HG03571 (cell line): ENCODE measurements at regions not wholly inside any gene's neighbourhood (a gene's known extent, or its start where the extent isn't known, plus 50 kb on each side); places are given as distances from the start of the nearest gene placed in this dataset.
"Not testable (repeated sequence)": the region's sequence is repeated elsewhere in the genome, so short reads cannot be mapped to it uniquely, and the experiment has no call there.

Experiments used
- ATAC-seq: cut with Tn5 transposase; IDR thresholded peaks from one replicate; pipeline ENCODE4 v1.9.1; 2021; ENCODE audit not compliant: unreplicated experiment

GRCh38 chr3:39558775-39559306, 91.4 kb downstream of the MOBP start:
- ATAC-seq: no peak

GRCh38 chr3:39559543-39559942, 92.1 kb downstream of the MOBP start:
- no peak for ATAC-seq

GRCh38 chr3:39568508-39568907, 101.0 kb downstream of the MOBP start:
- no peak for ATAC-seq

GRCh38 chr3:39569095-39569494, 101.6 kb downstream of the MOBP start:
- ATAC-seq: no peak

- no peak for ATAC-seq
Observed at GRCh38 chr3:39573392-39573791, 105.9 kb downstream of the MOBP start.

- ATAC-seq: no peak
Observed at GRCh38 chr3:39577541-39577940, 110.1 kb downstream of the MOBP start.

- not testable (repeated sequence) for ATAC-seq
Observed at GRCh38 chr3:39586215-39586614, 118.7 kb downstream of the MOBP start.

- no peak for ATAC-seq
Observed at GRCh38 chr3:39587113-39587512, 119.6 kb downstream of the MOBP start.

- ATAC-seq: no peak
Observed at GRCh38 chr3:39590806-39591205, 123.3 kb downstream of the MOBP start.

- ATAC-seq: no peak
Observed at GRCh38 chr3:39592311-39593050, 125.0 kb downstream of the MOBP start.

- ATAC-seq: no peak
Observed at GRCh38 chr3:39593341-39593740, 125.9 kb downstream of the MOBP start.

GRCh38 chr3:39601241-39601640, 133.8 kb downstream of the MOBP start:
- ATAC-seq: no peak

- ATAC-seq: no peak
Observed at GRCh38 chr3:39605837-39606236, 138.4 kb downstream of the MOBP start.

- no peak for ATAC-seq
Observed at GRCh38 chr3:39626198-39626597, 158.7 kb downstream of the MOBP start.

GRCh38 chr3:39631136-39631535, 163.7 kb downstream of the MOBP start:
- ATAC-seq: no peak

- no peak for ATAC-seq
Observed at GRCh38 chr3:39637807-39638206, 170.3 kb downstream of the MOBP start.

- ATAC-seq: no peak
Observed at GRCh38 chr3:39638301-39638700, 170.8 kb downstream of the MOBP start.

- no peak for ATAC-seq
Observed at GRCh38 chr3:39639344-39640236, 169.8 kb upstream of the MYRIP start.

GRCh38 chr3:39641274-39641673, 168.1 kb upstream of the MYRIP start:
- ATAC-seq: no peak

GRCh38 chr3:39644176-39644575, 165.2 kb upstream of the MYRIP start:
- ATAC-seq: no peak

- not testable (repeated sequence) for ATAC-seq
Observed at GRCh38 chr3:39651256-39651655, 158.2 kb upstream of the MYRIP start.
